GM21528 (cell line): ENCODE measurements at regions not wholly inside any gene's neighbourhood (a gene's known extent, or its start where the extent isn't known, plus 50 kb on each side); places are given as distances from the start of the nearest gene placed in this dataset.
"Not testable (repeated sequence)": the region's sequence is repeated elsewhere in the genome, so short reads cannot be mapped to it uniquely, and the experiment has no call there.

ENCODE experiments used
- ATAC-seq: cut with Tn5 transposase; IDR thresholded peaks from one replicate; pipeline ENCODE4 v1.9.1; 2021; ENCODE audit warnings: mild to moderate bottlenecking, moderate library complexity; ENCODE audit not compliant: unreplicated experiment, low FRiP score

DNA sequence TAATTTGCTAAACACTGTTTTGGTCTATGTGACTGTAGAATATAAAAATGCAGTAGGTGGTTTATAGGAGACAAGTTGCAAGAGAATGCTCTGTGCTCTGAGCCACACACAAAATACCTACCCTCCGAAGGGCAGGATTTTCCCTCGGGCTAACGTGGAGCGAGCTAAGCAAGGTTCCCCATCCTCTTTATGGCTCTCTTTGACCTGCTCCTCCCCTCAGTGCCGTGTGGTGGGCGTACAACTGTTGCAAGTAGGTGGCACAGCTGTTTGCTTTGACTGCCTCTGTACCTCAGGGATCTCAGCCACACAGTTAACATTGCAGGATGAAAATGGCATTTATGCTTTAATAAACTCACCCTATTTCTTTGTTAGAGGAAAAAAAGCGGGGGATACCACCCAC is 339.1 kb downstream of the SATB1 start:
- no peak for ATAC-seq

- ATAC-seq, result no peak
Observed at GRCh38 chr3:18085429-18085828, 339.7 kb downstream of the SATB1 start.

DNA sequence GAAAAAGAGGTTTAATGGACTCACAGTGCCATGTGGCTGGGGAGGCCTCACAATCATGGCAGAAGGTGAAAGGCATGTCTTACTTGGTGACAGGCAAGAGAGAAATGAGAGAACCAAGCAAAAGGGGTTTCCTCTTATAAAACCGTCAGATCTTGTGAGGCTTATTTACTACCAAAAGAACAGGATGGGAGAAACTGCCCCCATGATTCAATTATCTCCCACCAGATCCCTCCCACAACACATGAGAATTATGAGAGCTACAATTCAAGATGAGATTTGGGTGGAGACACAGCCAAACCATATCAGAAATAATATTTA is 340.8 kb upstream of the TBC1D5 start:
- ATAC-seq, result not testable (repeated sequence)

DNA sequence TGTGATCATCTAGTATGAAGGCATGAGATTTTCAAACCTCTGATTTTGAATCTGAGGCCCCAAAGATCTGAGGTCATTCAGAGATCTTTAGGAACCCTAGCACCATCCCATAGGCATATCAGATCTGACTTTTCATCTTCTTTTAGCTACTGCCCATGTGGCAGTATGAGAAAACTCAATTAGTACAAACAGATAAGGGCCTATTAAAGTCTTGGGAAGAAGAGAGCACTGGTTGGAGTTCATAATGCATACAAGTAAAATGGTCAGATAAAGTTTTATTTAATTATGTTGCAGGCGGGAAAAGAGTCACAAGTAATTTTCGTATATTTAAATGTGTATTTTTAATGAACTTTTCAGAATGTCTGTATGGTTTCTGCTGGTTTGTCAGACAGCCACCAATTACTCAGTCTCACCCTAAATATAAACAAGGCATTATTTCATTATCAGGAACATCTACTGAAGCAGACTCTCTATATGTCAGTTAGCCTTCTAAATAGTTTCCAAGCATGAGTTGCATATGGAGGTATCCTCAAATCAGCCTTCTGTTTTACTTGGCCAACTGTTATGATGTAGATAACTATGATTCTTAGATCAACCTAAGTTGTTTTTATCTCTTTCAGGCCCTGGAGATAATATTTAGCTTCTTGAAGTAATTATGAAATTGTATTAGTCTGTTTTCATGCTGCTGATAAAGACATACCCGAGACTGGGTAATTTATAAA is 340.3 kb upstream of the TBC1D5 start:
- ATAC-seq, result no peak

- ATAC-seq, result no peak
Observed at GRCh38 chr3:18080198-18080689, 337.8 kb upstream of the TBC1D5 start.

GRCh38 chr3:18079739-18080138 is 337.3 kb upstream of the TBC1D5 start:
- ATAC-seq, result no peak

GRCh38 chr3:18079062-18079461 is 336.6 kb upstream of the TBC1D5 start:
- no peak for ATAC-seq

DNA sequence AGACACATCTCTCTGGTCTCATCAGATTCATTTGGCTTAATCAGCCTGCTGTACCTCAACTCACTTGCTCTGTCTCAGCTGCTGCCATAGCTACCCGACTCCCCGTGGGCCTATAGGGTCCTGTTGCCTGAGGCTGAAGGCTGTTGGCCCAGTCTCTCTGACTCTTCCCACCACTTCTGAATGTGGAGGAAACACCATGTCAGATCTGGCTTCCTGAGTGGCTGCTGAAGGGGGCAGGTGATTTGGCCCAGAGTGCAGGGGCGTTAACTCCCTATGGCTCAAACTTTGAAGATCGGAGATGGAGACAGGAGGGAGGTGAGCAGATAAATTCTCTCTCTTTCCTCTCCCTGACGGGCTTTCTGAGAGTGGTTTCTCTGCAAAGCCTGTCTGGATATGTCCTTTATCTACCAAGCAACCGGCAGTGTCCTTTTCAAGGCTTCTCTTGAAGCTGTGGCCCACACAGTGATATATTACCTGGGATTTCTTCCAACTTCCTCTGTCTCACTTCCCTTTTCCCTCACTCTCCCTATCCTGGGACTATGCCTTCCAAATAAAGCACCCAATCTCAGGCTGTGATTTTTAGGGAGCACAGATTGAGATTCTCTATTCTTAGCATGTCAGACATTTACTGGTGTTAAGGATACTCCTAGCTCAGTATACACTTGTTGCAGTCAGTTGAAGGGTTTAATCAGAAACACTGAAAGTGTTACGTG is 334.9 kb upstream of the TBC1D5 start:
- no peak for ATAC-seq

DNA sequence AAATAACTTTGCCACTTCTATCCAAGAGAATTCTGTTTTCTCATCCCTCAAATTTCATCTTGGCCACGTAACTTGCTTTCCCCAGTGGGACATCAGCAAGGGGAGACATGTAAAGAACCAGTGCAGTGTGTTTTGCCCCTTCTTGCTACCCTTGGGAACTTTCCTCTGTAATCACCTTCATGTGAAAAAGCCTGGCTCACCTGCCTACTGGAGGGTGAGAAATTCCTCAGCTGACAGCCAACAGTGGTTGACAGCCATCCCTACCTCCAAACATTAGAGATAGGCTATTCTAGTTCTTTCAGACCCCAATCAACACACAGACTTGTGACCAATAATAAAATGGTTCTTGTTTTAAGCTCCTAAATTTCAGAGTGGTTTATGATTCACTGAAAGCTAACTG is 333.9 kb upstream of the TBC1D5 start:
- no peak for ATAC-seq

DNA sequence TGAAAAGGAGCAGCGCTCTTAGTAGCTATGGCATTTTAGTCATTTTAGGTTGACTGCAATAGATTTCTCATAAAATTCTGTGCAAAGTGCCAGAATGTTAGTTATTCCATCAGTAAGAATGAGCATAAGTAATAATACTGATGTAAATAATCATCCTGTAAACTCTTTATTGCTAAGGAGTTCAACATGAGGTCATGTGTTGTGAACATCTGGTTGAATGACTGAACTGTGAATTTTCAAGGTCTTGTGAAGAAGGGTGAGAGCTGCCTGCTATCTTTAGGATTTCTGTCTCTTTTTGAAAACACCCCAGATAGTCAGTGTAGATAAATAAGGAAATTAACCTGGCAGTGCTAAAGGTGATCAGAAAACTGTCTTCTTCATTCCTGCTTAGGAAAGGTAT is 333.4 kb upstream of the TBC1D5 start:
- no peak for ATAC-seq

DNA sequence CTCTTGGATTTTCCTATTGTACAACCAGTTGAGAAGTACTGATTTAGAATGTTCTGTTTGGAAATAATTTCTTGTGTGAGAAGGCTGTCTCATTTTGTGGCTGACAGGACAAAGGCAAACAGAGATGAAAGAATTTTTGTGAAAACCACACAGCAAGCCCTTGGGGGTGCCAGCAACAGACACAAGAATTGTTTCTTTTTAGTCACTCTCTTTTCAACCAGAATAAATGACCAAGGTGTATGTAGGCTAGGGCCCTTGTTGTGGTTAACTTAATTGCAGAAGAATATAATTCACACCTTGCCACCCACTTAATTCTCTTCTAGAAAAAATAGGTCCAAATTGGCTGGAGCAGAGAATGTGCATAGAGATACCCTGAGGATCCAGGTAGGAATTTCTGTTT is 329.4 kb upstream of the TBC1D5 start:
- ATAC-seq, result no peak

- ATAC-seq, result no peak
Observed at GRCh38 chr3:18070944-18071343, 328.5 kb upstream of the TBC1D5 start.

GRCh38 chr3:18070231-18070630 is 327.8 kb upstream of the TBC1D5 start:
- no peak for ATAC-seq

- no peak for ATAC-seq
Observed at GRCh38 chr3:18069568-18069967, 327.1 kb upstream of the TBC1D5 start.

DNA sequence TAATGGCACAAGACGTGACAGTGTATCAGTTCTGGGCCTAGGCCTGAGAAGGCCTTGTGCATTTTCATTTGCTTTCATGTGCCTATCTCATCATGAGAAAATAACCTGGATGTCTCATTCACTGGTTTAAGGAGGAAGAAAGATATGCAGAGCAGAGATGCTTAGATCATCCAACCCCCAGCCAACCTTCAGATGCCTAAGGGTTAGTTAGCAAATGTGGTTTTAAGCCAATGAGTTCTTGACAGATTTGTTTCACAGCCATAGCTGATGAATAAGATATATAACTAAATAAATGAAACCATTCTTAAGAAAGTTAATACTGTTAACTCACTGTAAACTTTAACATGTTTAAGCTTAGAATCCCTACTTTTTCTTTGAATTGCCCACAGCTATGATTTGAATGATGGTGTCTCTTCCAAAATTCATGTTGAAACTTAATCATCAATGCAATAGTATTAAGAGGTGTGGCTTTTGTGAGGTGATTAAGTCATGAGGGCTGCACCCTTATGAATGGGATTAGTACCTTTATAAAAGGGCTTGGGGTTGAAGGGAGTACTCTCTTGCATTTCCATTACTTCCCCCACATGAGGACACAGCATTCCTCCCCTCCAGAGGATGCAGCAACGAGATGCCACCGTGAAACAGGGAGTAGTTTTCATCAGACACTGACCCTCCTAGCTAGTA is 324.6 kb upstream of the TBC1D5 start:
- no peak for ATAC-seq

DNA sequence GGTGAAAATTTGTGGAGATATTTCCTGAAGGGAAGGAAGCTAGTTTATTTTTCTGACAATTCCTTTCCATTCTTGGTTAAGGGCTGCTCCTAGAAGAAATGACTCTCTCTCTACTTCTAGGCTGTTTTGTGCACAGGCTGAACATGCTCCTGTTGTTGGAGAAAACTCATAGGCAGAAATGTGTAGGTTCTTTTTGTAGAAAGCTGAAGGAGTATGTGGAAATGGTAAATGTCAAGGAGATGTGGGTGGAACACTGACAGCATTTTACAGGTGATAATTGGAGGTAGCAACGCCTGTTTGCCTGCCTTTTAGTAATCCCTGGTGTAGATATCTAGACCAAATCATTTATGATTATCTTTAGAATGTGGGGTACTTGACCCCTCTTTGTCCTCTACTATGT is 322.2 kb upstream of the TBC1D5 start:
- ATAC-seq, result no peak

- ATAC-seq, result no peak
Observed at GRCh38 chr3:18062657-18063025, 320.2 kb upstream of the TBC1D5 start.

- no peak for ATAC-seq
Observed at GRCh38 chr3:18061737-18062656, 319.6 kb upstream of the TBC1D5 start.

DNA sequence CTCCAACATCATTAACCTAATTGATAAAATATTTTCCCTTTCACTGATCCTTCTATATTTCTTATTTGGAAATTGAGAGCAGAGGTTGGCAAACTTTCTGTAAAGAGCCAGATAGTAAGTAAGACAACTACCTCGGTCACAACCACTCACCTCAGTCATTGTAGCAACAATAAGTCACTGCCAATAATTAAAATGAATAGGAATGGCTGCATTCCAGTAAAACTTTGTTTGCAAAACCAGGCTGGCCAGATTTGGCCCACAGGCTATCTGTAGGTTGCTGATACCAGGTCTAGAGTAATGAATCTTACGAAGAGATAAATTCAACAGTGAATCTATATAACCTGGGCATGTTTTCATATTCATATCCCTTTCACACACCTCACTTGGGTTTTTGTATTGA is 316.2 kb upstream of the TBC1D5 start:
- ATAC-seq, result no peak

DNA sequence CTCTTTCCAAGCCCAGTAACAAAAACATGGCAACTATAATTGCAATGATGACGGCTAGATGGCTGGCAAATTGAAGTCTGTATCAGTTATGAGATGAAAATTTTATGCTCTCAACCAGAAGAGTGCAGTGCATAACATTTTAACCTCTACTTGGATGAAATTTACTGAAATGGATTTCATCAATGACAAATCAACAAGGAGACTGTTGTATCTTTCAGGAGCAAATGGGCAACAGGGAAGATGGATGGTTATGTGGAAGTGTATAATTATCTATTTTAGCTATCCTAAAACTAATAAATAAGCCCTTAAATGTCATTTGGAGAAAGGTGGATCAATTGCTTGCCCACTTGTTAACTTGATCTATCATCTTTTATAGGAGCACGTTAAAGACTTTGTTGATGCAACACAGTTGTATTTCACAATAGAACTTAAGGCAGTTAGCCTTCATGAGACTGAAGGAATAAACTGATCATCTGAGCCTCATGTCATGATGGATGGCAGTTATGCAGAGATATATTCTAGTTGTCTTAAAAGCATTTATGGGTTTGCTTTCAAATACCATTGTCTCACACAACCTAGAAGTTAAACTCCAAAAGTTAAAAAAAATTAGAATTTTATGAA is 315.1 kb upstream of the TBC1D5 start:
- no peak for ATAC-seq
